Smooth muscle cell of the brain vasculature (primary cell): ENCODE measurements at regions not wholly inside any gene's neighbourhood (a gene's known extent, or its start where the extent isn't known, plus 50 kb on each side); places are given as distances from the start of the nearest gene placed in this dataset.

ENCODE experiments used
- DNase-seq: peaks from one replicate; pipeline ENCODE4 v3.0.0-alpha.2; 2012; ENCODE audit warnings: low read depth, low spot score

- DNase-seq = no peak
Observed at GRCh38 chr1:83725735-83726360, 273.1 kb downstream of the TTLL7 start.

- no peak for DNase-seq
Observed at GRCh38 chr1:83718338-83718737, 280.6 kb downstream of the TTLL7 start.

GRCh38 chr1:83717785-83718184 is 281.1 kb downstream of the TTLL7 start:
- DNase-seq = no peak

GRCh38 chr1:83716641-83717040 is 282.3 kb downstream of the TTLL7 start:
- DNase-seq = no peak

GRCh38 chr1:83715550-83715949 is 283.4 kb downstream of the TTLL7 start:
- no peak for DNase-seq

DNA sequence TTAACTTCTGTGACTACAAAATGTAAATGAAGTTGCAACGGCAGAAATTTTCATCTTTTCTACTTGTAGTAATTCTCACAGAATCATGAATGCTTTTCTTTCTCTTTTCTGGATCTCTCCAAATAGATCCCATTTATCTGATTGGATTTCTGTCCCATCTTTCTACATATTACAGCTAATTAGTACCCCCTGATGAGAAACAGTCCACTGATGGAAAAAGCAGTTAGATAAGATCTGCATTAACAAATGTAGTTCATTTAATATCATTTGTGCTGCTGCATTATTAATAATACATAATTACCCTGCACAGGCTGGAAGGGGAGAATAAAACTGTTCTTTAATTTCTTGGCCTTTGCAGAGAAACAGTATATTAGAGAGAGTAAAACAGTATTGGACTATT is 289.3 kb downstream of the TTLL7 start:
- DNase-seq = no peak

GRCh38 chr1:83706354-83706938 is 292.5 kb downstream of the TTLL7 start:
- DNase-seq = no peak

- no peak for DNase-seq
Observed at GRCh38 chr1:83705091-83705490, 293.8 kb downstream of the TTLL7 start.

DNA sequence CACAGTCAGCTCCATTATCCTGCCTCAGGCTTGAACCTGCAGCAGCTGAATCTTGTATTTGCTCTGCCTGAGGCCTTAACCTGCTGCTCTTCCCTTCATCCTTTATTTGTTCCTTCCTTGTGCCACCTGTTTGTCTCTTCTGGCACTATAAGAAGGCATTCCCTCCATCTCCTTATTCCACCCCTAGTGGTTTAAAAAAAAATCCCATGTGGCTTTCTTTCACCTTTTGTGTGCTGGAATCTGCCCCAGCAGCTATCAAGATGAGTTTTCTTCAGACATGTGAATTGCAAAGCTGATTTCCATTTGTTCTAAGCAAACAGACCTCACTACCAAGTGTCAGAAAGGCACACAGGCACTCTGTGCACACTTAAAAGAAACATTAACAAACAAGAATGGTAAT is 294.6 kb downstream of the TTLL7 start:
- no peak for DNase-seq

DNA sequence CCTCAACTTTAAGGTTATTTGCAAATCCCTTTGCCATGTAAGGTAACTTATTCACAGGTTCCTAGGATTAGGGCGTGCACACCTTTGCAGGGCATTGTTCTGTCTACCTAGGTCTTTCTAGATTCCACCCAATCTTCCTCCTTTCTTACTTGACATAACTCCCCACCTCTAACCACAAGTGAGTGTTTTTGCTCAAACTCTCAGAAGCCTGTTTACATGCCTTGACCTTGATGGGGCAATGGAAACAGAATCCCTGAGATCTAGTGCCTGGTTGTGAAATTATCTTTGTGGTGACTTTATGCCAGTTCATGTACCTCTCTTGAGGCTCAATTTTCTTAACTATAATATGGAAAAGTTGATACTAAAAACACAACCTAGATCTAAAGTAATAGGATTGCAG is 296.6 kb downstream of the TTLL7 start:
- DNase-seq = no peak

DNA sequence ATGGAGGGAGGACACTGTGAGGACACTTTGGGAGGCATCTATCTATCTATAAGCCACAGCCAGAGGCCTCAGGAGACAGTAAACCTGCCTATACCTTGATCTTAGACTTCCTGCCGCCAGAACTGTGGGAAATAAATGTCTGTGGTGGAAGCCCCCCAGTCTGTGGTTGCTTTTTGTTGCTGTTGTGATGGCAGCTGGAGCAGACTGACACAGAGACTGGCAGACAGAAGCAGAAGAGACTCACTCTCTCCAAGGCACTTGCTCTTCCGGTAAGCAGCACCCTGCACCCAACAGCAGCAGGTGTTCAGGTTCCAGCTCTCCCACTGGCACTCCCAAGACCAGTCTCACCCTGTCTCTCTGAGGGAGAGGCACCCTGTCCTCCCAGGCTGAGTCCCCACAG is 297.6 kb downstream of the TTLL7 start:
- DNase-seq = no peak

- DNase-seq = no peak
Observed at GRCh38 chr1:83698644-83699043, 300.3 kb downstream of the TTLL7 start.

DNA sequence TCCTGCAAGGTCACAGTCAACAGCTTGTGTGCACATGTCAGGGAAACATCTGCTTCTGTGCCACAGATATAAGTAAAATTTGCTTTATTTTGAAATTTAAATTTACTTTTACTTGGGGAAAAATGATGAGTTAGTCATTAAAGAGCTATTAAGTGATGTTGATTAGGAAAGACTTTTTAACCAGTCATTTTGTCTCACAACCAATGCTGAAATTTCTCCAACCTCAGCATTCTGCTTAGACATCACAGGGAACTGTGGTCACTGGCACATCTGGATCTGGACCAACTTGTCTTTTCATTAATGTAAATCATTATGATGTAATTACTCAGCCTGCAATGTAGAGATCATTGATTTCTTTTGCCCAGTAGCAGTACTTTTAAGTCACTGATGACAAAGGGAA is 301.0 kb downstream of the TTLL7 start:
- DNase-seq = no peak

- DNase-seq = no peak
Observed at GRCh38 chr1:83697220-83697619, 301.7 kb downstream of the TTLL7 start.

DNA sequence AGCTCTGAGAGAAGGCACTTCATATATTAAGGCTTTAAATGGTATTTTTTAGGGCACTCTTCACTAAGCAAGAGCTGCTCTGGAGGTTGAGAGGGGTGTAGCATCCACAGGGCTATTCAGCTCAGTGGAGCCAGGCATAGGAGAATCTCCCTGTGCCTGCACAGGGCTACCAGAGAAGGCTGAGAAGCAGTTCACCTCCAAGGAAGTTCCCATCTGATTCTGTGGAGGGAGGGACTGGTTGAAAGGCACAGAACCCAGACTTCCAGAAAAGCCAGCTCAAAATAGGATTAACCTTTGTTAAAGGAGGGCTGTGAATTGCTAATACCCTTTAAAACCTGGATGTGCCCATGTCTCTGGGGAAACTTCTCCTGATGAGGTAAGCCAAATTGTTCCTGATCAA is 304.5 kb downstream of the TTLL7 start:
- DNase-seq = no peak

DNA sequence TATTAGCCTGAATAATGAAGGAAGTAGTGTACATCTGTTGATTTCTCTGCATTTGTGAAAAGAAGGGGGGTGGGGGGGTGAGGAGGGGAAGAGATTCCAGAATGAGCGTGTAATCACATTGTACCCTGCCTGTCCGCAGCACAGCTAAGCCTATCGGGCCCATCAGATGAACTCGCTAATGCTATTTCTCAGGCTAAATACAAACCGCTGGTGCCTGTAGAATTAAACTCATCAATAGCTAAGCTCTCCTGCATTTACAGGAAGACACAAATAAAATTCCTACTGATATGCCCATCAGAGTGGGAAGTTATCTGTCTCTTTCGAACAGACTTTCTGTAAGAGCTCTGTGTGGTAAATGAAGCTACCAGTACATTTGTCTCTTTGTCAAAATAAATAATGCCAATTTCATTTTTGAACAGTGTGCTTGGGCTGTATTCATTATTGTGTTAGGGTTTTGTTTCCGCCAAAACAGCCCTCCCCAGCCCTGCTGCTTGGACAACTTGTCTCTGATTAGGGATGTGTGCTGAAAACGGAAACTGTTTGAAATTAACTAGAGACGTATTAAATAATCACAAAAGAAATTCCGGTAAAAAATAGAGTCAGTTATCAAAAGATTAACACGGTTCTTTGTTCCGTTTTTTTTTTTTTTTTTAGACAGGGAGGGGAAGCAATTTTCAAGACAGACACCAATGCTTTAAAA is 305.4 kb downstream of the TTLL7 start:
- no peak for DNase-seq

DNA sequence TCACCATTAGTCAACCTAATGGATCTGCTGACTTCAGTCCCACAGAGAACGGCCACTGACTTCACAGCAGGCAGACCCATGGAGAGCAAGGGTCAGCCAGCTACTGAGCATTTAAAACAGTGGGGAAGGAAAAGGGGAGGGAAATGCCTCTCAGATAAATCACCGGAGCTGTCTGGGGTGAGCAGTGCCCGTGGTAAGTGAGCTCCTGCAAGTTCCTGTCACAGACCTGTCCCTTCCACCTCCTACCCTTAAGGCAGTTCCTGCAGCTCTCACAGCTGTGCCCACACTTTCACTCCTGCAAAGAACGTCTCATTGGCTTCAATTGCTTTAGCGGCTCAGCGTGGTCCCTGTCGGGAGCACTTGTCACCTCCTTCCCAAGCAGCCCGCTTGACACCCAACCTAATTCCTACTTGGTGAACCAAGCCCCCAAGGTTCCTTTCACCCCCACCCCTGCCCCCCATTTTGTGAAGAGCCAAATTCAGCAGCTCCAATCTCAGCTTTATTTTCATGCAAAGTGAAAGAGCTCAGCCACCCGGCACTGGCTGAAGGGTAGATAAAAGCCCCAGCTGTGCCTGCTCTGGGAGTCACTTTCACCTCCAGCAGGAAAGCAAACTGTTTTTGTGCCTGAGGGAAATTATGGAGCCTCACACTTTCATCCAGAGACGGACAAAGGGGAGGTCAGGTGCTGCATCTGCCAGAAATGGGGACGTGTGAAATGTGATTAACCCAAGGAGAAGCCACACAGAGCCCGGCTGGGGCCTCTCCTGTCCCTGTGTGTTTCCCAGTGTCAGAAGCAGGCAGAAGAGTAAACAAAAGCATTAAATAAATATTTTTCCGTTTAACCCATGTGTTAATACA is 306.2 kb downstream of the TTLL7 start:
- no peak for DNase-seq

DNA sequence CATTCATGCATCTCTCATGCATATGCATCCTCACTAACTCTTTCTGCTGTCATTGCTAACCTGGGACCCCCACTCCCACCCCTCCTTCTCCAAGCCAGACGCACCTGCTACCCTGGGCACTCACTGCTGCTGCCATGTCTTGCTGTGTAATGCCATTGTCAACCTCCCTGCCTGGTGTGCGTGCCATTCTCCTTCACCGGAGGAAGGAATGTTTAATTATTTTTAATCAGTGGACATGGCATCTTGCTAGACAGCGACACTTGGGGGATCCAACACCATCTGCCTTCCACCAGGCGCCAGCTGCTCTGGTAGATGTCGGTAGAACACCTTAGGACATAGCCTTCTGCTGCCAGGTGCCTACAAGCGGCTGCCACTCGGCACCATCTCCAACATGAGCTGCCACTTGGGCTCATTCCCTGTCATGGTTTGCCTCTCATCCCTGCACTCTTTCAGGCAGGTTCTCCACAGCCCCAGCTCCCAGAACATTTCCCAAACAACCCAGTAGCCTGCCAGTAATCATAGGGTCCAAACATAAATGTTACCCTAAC is 306.9 kb downstream of the TTLL7 start:
- no peak for DNase-seq

- DNase-seq = no peak
Observed at GRCh38 chr1:83689921-83690868, 308.7 kb downstream of the TTLL7 start.

DNA sequence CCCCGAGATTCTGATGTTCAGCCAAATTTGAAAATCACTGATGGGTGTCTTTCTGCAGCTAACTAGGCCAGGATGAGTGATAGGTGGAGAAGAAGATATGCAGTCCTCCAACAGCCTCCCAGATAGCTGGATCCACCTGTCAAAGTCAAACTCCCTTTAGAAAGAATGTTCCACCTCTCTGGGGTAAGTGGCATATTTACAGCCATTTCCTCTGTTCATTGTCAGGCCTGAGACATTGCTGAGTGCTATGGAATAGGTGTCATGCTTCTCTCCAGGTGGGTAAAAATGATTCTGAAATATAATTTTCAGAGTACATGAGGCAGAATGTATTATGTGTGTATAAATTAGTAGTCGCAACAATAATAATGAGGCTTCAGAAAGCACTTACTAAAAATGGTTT is 316.8 kb downstream of the TTLL7 start:
- DNase-seq = no peak

- DNase-seq = no peak
Observed at GRCh38 chr1:83676106-83676505, 322.8 kb downstream of the TTLL7 start.
